OCI-LY3 (cell line): ENCODE measurements at regions not wholly inside any gene's neighbourhood (a gene's known extent, or its start where the extent isn't known, plus 50 kb on each side); places are given as distances from the start of the nearest gene placed in this dataset.
A peak's percentile ranks its signal among the peaks of the same experiment; 100 is the strongest.

Source experiments
- H2AFZ ChIP-seq: fragments of 200-600, 300-600 bp; shearing (Covaris generic); 2 replicates; pipeline ENCODE4 v1.6.0; 2014; ENCODE audit warnings: antibody characterized with exemption, low read depth, low read length
- H3K27ac ChIP-seq: fragments of 200-600, 300-600 bp; sonication (generic); 2 replicates; pipeline ENCODE4 v1.5.1; 2014; ENCODE audit warnings: mild to moderate bottlenecking, low read length, moderate library complexity, mixed read lengths
- H3K27me3 ChIP-seq: fragments of 200-600, 300-600 bp; sonication (generic); 2 replicates; pipeline ENCODE4 v1.6.1; 2014; ENCODE audit warnings: low read depth, low read length, mixed read lengths
- H3K36me3 ChIP-seq: fragments of 200-600, 300-600 bp; sonication (generic); replicated peaks from 2 replicates; pipeline ENCODE3; 2014; ENCODE audit warnings: low read depth, low read length, mixed read lengths
- H3K4me1 ChIP-seq: fragments of 300-600, 200-600 bp; sonication (generic); 2 replicates; pipeline ENCODE4 v1.6.1; 2014; ENCODE audit warnings: low read length, mixed read lengths
- H3K4me2 ChIP-seq: fragments of 200-600, 300-600 bp; sonication (generic); 2 replicates; pipeline ENCODE4 v1.6.1; 2014; ENCODE audit warnings: low read length, mixed read lengths
- H3K4me3 ChIP-seq: fragments of 300-600, 200-600 bp; sonication (generic); 2 replicates; pipeline ENCODE4 v1.5.1; 2014; ENCODE audit warnings: antibody characterized with exemption, mild to moderate bottlenecking, low read length, moderate library complexity
- H3K79me2 ChIP-seq: fragments of 300-600, 200-600 bp; shearing (Covaris generic); 2 replicates; pipeline ENCODE4 v1.6.1; 2014; ENCODE audit warnings: mild to moderate bottlenecking, low read length, mixed read lengths
- H3K9ac ChIP-seq: fragments of 300-600, 200-600 bp; shearing (Covaris generic); 2 replicates; pipeline ENCODE4 v1.6.0; 2014; ENCODE audit warnings: mild to moderate bottlenecking, low read length, moderate library complexity
- H3K9me3 ChIP-seq: fragments of 200-600, 300-600 bp; shearing (Covaris generic); 2 replicates; pipeline ENCODE4 v1.6.1; 2014; ENCODE audit warnings: low read length, mixed read lengths; ENCODE audit not compliant: insufficient read depth
- H4K20me1 ChIP-seq: fragments of 200-600, 300-600 bp; sonication (generic); 2 replicates; pipeline ENCODE4 v1.6.1; 2016; ENCODE audit warnings: low read length, mixed read lengths; ENCODE audit not compliant: insufficient read depth
- CTCF ChIP-seq: fragments of 200-600, 300-600 bp; sonication (generic); IDR thresholded peaks from 2 replicates; pipeline ENCODE4 v1.5.1; 2014; ENCODE audit warnings: antibody characterized with exemption, low read length, low read depth
- EZH2phosphoT487 ChIP-seq: fragments of 200-600 bp; shearing (Covaris generic); IDR thresholded peaks from 2 replicates; pipeline ENCODE4 v1.6.1; 2018; ENCODE audit warnings: antibody characterized with exemption, mixed run types, low read depth

- no peaks in the 10 kb centered on the region for H3K36me3 ChIP-seq
- H4K20me1 ChIP-seq, result no peaks in the 10 kb centered on the region
Measured at GRCh38 chr1:81242103-81242502, 558.6 kb upstream of the ADGRL2 start.

GRCh38 chr1:81238129-81238528, 562.6 kb upstream of the ADGRL2 start:
- peak overlapping the region; percentile 79 for H3K4me3 ChIP-seq
- no peaks in the 10 kb centered on the region; the same call in 1 of the 2 replicates for H3K27me3 ChIP-seq
- H3K4me2 ChIP-seq, result peak overlapping the region; percentile 82
- H3K9me3 ChIP-seq, result no peaks in the 10 kb centered on the region
- H3K36me3 ChIP-seq, result no peaks in the 10 kb centered on the region
- H2AFZ ChIP-seq, result peak overlapping the region; percentile 74
- peaks cover 11% of the 10 kb centered on the region for H3K4me1 ChIP-seq
- TF ChIP-seq EZH2phosphoT487 (no peak), CTCF (no peak)
- no peaks in the 10 kb centered on the region for H4K20me1 ChIP-seq
- peak overlapping the region; percentile 19 for H3K9ac ChIP-seq
- no peak overlapping the region for H3K27ac ChIP-seq
- H3K79me2 ChIP-seq, result no peaks in the 10 kb centered on the region

More at GRCh38 chr1:81242103-81242502, 558.6 kb upstream of the ADGRL2 start:
- H3K4me2 ChIP-seq, result no peak overlapping the region
- no peaks in the 10 kb centered on the region; the same call in 1 of the 2 replicates for H3K27me3 ChIP-seq
- no peak for TF ChIP-seq EZH2phosphoT487
- H3K4me1 ChIP-seq, result peaks cover 10% of the 10 kb centered on the region
- no peaks in the 10 kb centered on the region for H3K9me3 ChIP-seq
- no peak overlapping the region for H2AFZ ChIP-seq
- no peaks in the 10 kb centered on the region for H3K79me2 ChIP-seq
- H3K4me3 ChIP-seq, result no peak overlapping the region
- no peak overlapping the region for H3K9ac ChIP-seq
- H3K27ac ChIP-seq, result no peak overlapping the region

GRCh38 chr1:81237473-81238089, 563.2 kb upstream of the ADGRL2 start:
- peak overlapping the region; percentile 79 for H3K4me3 ChIP-seq

GRCh38 chr1:81234237-81234636, 566.5 kb upstream of the ADGRL2 start:
- H3K4me1 ChIP-seq, result peaks cover 11% of the 10 kb centered on the region
- no peaks in the 10 kb centered on the region for H3K36me3 ChIP-seq
- no peak overlapping the region for H3K4me2 ChIP-seq
- H4K20me1 ChIP-seq, result no peaks in the 10 kb centered on the region
- no peaks in the 10 kb centered on the region for H3K9me3 ChIP-seq
- H3K27me3 ChIP-seq, result no peaks in the 10 kb centered on the region; the same call in 1 of the 2 replicates
- no peak overlapping the region for H3K9ac ChIP-seq
- H3K79me2 ChIP-seq, result no peaks in the 10 kb centered on the region
- TF ChIP-seq EZH2phosphoT487, result no peak
- no peak for TF ChIP-seq CTCF
- no peak overlapping the region for H2AFZ ChIP-seq
- no peak overlapping the region for H3K27ac ChIP-seq
- no peak overlapping the region for H3K4me3 ChIP-seq

More at GRCh38 chr1:81237473-81238089, 563.2 kb upstream of the ADGRL2 start:
- H3K79me2 ChIP-seq, result no peaks in the 10 kb centered on the region
- peak overlapping the region; percentile 82 for H3K4me2 ChIP-seq
- TF ChIP-seq EZH2phosphoT487, result no peak
- TF ChIP-seq CTCF, result no peak
- no peaks in the 10 kb centered on the region for H4K20me1 ChIP-seq
- no peaks in the 10 kb centered on the region for H3K36me3 ChIP-seq
- H3K4me1 ChIP-seq, result peaks cover 11% of the 10 kb centered on the region
- no peak overlapping the region for H3K27ac ChIP-seq
- H3K27me3 ChIP-seq, result no peaks in the 10 kb centered on the region; the same call in 1 of the 2 replicates
- peak overlapping the region; percentile 19 for H3K9ac ChIP-seq
- H2AFZ ChIP-seq, result peak overlapping the region; percentile 74
- H3K9me3 ChIP-seq, result no peaks in the 10 kb centered on the region
